ENCODE measurements at regions not wholly inside any gene's neighbourhood (a gene's known extent, or its start where the extent isn't known, plus 50 kb on each side); places are given as distances from the start of the nearest gene placed in this dataset.
"Not testable (repeated sequence)": the region's sequence is repeated elsewhere in the genome, so short reads cannot be mapped to it uniquely, and the experiment has no call there.

- TF ChIP-seq SAP30 (IDR thresholded peaks at IDR 0.05; ENCODE audit: insufficient read depth, insufficient replicate concordance, low read length) (no peak), SIRT6 (IDR thresholded peaks at IDR 0.05; ENCODE audit: low read length) (no peak), JUND (IDR thresholded peaks at IDR 0.05; ENCODE audit: low read length) (no peak), CHD1 (IDR thresholded peaks at IDR 0.05; ENCODE audit: low read depth, low read length) (no peak), RAD21 (IDR thresholded peaks at IDR 0.05 in 1 of 2, conservative IDR thresholded peaks at IDR 0.05 in 1 of 2; ENCODE audit: low read depth in 2 of 2, low read length in 2 of 2) (no peak), RFX5 (IDR thresholded peaks at IDR 0.05; ENCODE audit: borderline replicate concordance, low read depth, low read length) (no peak)
These were observed 179.9 kb downstream of the FASLG start (continued) for GRCh38 chr1:172838680-172839313.

GRCh38 chr1:172839639-172840038, 180.7 kb downstream of the FASLG start:
- H4K5ac ChIP-seq (ENCODE audit: insufficient read length, low read depth, low read length); H3K9ac ChIP-seq (replicated peaks in 1 of 4; ENCODE audit: extremely low read depth in 1 of 4, low read depth in 3 of 4, low read length in 3 of 4); H3K4me3 ChIP-seq (ENCODE audit: extremely low read depth in 1 of 4, insufficient read depth in 2 of 4, low read depth in 3 of 4, low read length in 4 of 4); H2BK5ac ChIP-seq (ENCODE audit: low read depth, low read length); H3K27me3 ChIP-seq (replicated peaks in 1 of 4; ENCODE audit: control insufficient read depth in 3 of 4, extremely low read depth in 1 of 4, insufficient read depth in 3 of 4, low read length in 3 of 4); H3K23ac ChIP-seq (ENCODE audit: insufficient read length); H4K20me1 ChIP-seq (replicated peaks in 1 of 2; ENCODE audit: control insufficient read depth in 1 of 2, insufficient read depth in 2 of 2, low read length in 2 of 2); H3K79me2 ChIP-seq (ENCODE audit: control insufficient read depth in 1 of 2, insufficient read depth in 2 of 2, low read length in 2 of 2); H2BK12ac ChIP-seq (ENCODE audit: low read depth, low read length); H3K27ac ChIP-seq (ENCODE audit: low read depth, low read length); POLR2A ChIA-PET (ENCODE audit: partially characterized antibody); H3K18ac ChIP-seq (ENCODE audit: extremely low read depth, low read length); H3K56ac ChIP-seq (replicated peaks; ENCODE audit: insufficient read length, low read depth, low read length); H2BK120ac ChIP-seq (replicated peaks; ENCODE audit: low read depth, low read length); H3K23me2 ChIP-seq (ENCODE audit: low read depth, low read length); DNase-seq (ENCODE audit: low read depth in 1 of 2, low spot score in 2 of 2); H3K36me3 ChIP-seq (ENCODE audit: control insufficient read depth in 2 of 4, insufficient read depth in 4 of 4, low read length in 3 of 4); H3K4ac ChIP-seq (replicated peaks; ENCODE audit: insufficient read length, low read depth, low read length); H4K8ac ChIP-seq (ENCODE audit: extremely low read depth, insufficient read depth, low read length); H2AK5ac ChIP-seq (ENCODE audit: low read depth, low read length); H2BK20ac ChIP-seq (ENCODE audit: low read length); H3K4me1 ChIP-seq (replicated peaks in 1 of 4; ENCODE audit: control insufficient read depth in 3 of 4, insufficient read depth in 4 of 4, low read length in 3 of 4); H3K9me3 ChIP-seq (ENCODE audit: insufficient read depth in 2 of 2, low read depth in 1 of 2, low read length in 1 of 2); H3K14ac ChIP-seq (ENCODE audit: insufficient read length); FAIRE-seq; H2BK15ac ChIP-seq (ENCODE audit: low read length); H3K4me2 ChIP-seq (ENCODE audit: insufficient read depth in 1 of 2, low read depth in 2 of 2, low read length in 2 of 2); H3K79me1 ChIP-seq (ENCODE audit: low read depth, low read length); H2AFZ ChIP-seq (ENCODE audit: low read length); H4K91ac ChIP-seq (replicated peaks; ENCODE audit: insufficient read length, low read length): not testable (repeated sequence)
- 93% methylated on average over 8 of the region's 8 CpGs; no CpG with 5 or more reads in 1 of the 2 experiments for WGBS, 2 experiments (ENCODE audit: extremely low coverage in 1 of 2, insufficient coverage in 1 of 2, insufficient read length in 1 of 2, insufficient replicate concordance in 2 of 2, low coverage in 1 of 2, low lambda C conversion rate in 2 of 2, missing lambda C conversion rate in 1 of 2)
- CTCF ChIA-PET (ENCODE audit: partially characterized antibody): interaction anchor here (1.3 kb wide), 1 partner anchor 12 kb away, joined by 4 read pairs; no protein-coding TSS in a partner anchor

Data from H1 (cell line).